CD4-positive, alpha-beta T cell (primary cell): ENCODE measurements at regions not wholly inside any gene's neighbourhood (a gene's known extent, or its start where the extent isn't known, plus 50 kb on each side); places are given as distances from the start of the nearest gene placed in this dataset.

Source experiments
- ATAC-seq: fragments of 200-7000 bp; cut with Tn5 transposase; one replicate; pipeline ENCODE4 v1.10.0; 2022; ENCODE audit warnings: mild to moderate bottlenecking; ENCODE audit not compliant: poor library complexity
- CTCF ChIA-PET: fragments of 350-600 bp; sonication (Branson Sonifier 250); formaldehyde crosslinking; loops from one replicate; lab custom pipeline; 2021; ENCODE audit warnings: antibody characterized with exemption, inconsistent platforms; lab: Charles Lee
- POLR2A ChIA-PET: fragments of 350-600 bp; sonication (Branson Sonifier 250); formaldehyde crosslinking; loops from one replicate; lab custom pipeline; 2021; ENCODE audit warnings: antibody characterized with exemption, inconsistent platforms; lab: Charles Lee
- DNase-seq, 14 experiments: peaks; one replicate each; pipeline ENCODE4 v3.0.0-alpha.2; 2013 to 2020; ENCODE audit warnings: mixed read lengths in 2 of 14
- H3K27ac ChIP-seq, 2 donors: one replicate each; pipeline versions ENCODE4 v1.5.1 to v1.7.0; 2013; ENCODE audit warnings: low read length in 2 of 2, low read depth in 1 of 2, mild to moderate bottlenecking in 1 of 2
- H3K27me3 ChIP-seq, 2 experiments: 1 replicate in 1 of 2; 2 replicates in 1 of 2; pipeline versions ENCODE4 v1.6.1 to v1.7.0; 2013; ENCODE audit warnings: low read length in 2 of 2, control low read depth in 1 of 2, mild to moderate bottlenecking in 1 of 2, moderate library complexity in 1 of 2; ENCODE audit not compliant: insufficient read depth in 2 of 2, control insufficient read depth in 1 of 2
- H3K36me3 ChIP-seq: one replicate; pipeline ENCODE4 v1.6.1; 2013; ENCODE audit warnings: low read length, control low read depth; ENCODE audit not compliant: insufficient read depth
- H3K4me1 ChIP-seq: one replicate; pipeline ENCODE4 v1.6.1; 2013; ENCODE audit warnings: low read length, control low read depth; ENCODE audit not compliant: insufficient read depth
- H3K4me3 ChIP-seq: one replicate; pipeline ENCODE4 v1.5.1; 2013; ENCODE audit warnings: mild to moderate bottlenecking, low read length, moderate library complexity
- H3K9me3 ChIP-seq, 2 experiments: 1 replicate in 1 of 2; 2 replicates in 1 of 2; pipeline versions ENCODE4 v1.6.1 to v1.7.0; 2013; ENCODE audit warnings: low read length in 2 of 2, mild to moderate bottlenecking in 2 of 2, control low read depth in 1 of 2, moderate library complexity in 1 of 2; ENCODE audit not compliant: control insufficient read depth in 1 of 2, insufficient read depth in 1 of 2
- H3K27ac Mint-ChIP-seq: one replicate; pipeline ENCODE4 v1.8.0; 2020; ENCODE audit warnings: mixed read lengths
- H3K27me3 Mint-ChIP-seq: one replicate; pipeline ENCODE4 v1.8.0; 2021; ENCODE audit warnings: mixed read lengths
- H3K36me3 Mint-ChIP-seq: one replicate; pipeline ENCODE4 v1.8.0; 2021; ENCODE audit warnings: low read depth, mixed read lengths
- H3K4me1 Mint-ChIP-seq: one replicate; pipeline ENCODE4 v1.8.0; 2021; ENCODE audit warnings: low read depth, mixed read lengths
- H3K4me3 Mint-ChIP-seq: one replicate; pipeline ENCODE4 v1.8.0; 2020; ENCODE audit warnings: mild to moderate bottlenecking, mixed read lengths
- H3K9me3 Mint-ChIP-seq: one replicate; pipeline ENCODE4 v1.8.0; 2020; ENCODE audit warnings: mixed read lengths
- intact Hi-C, 2 experiments: fragments of 100-400 bp; cut with DNase I in 1 of 2; cut with micrococcal nuclease in 1 of 2; formaldehyde crosslinking; loops; one replicate each; pipeline versions ENCODE4 v1.15.1 to v1.9.0; 2023 to 2025; cut with DNase I, micrococcal nuclease
- TF ChIP-seq, protein P1 (sequence below): fragments of 200-600 bp; IDR thresholded peaks from one replicate; pipeline ENCODE4 v1.8.0; 2022; ENCODE audit warnings: antibody characterized with exemption, mild to moderate bottlenecking

DNA sequence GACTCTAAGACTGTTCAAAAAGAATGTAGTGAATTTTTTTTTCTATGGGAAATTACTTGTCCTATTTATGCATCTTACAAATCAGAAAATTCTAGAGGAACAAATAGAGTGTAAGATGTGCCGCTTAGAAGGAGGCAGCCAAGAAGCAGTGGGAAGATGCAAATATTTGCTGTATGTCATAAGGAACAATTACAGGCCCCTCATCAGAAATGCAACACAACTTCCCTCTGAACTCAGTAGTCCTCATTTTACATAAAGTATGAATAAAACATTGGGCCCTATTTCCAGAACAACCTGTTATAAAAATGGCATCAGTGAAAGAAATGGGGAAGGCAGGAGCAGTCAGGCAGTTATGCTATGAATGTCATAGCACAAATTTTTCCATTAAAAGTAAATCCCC, 50.7 kb upstream of the SCG2 start:
- ATAC-seq (no peak), DNase-seq (no peak)
- H3K27me3 Mint-ChIP-seq = peaks cover 29% of the 10 kb centered on the region
- intact Hi-C loops = no loop called here
- Histone ChIP-seq H3K27me3 (peaks cover 5 to 9% of the 10 kb centered on the region in 2 experiments), H3K27ac (no peak overlapping the region), H3K4me1 (no peaks in the 10 kb centered on the region), H3K4me3 (no peak overlapping the region), H3K36me3 (no peaks in the 10 kb centered on the region), H3K9me3 (no peaks in the 10 kb centered on the region)
- H3K36me3 Mint-ChIP-seq = no peaks in the 10 kb centered on the region
- H3K4me3 Mint-ChIP-seq = no peak overlapping the region
- TF ChIP-seq, protein P1, sequence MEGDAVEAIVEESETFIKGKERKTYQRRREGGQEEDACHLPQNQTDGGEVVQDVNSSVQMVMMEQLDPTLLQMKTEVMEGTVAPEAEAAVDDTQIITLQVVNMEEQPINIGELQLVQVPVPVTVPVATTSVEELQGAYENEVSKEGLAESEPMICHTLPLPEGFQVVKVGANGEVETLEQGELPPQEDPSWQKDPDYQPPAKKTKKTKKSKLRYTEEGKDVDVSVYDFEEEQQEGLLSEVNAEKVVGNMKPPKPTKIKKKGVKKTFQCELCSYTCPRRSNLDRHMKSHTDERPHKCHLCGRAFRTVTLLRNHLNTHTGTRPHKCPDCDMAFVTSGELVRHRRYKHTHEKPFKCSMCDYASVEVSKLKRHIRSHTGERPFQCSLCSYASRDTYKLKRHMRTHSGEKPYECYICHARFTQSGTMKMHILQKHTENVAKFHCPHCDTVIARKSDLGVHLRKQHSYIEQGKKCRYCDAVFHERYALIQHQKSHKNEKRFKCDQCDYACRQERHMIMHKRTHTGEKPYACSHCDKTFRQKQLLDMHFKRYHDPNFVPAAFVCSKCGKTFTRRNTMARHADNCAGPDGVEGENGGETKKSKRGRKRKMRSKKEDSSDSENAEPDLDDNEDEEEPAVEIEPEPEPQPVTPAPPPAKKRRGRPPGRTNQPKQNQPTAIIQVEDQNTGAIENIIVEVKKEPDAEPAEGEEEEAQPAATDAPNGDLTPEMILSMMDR = no peak
- ChIA-PET POLR2A (no interaction called here), CTCF (no interaction called here)
- no peaks in the 10 kb centered on the region for H3K9me3 Mint-ChIP-seq
- no peaks in the 10 kb centered on the region for H3K4me1 Mint-ChIP-seq
- H3K27ac Mint-ChIP-seq = no peak overlapping the region

DNA sequence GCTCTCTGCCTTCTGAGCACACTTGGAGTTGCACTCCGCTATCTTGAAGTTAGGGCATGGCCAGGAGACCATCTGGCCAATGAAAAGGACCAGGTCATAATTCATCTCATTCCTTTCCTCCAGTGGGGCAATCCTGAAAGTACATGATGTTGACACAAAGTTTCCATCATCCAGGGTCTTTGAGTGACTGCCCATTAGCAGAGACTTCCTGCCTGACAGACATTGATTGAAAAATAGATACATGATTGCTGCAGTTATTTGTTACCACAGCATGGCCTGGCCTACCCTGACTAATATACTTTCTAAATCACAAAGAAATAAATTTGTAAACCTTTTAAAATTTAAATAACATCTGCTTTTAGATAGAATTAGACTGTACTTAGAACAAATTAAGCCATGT, 50.0 kb upstream of the SCG2 start:
- no peaks in the 10 kb centered on the region for H3K9me3 ChIP-seq
- H3K27me3 ChIP-seq = peaks cover 3 to 6% of the 10 kb centered on the region in 2 experiments
- H3K9me3 Mint-ChIP-seq = no peaks in the 10 kb centered on the region
- DNase-seq (no peak), ATAC-seq (no peak)
- H3K4me3 ChIP-seq = no peak overlapping the region
- POLR2A ChIA-PET = no interaction called here
- H3K36me3 Mint-ChIP-seq = no peaks in the 10 kb centered on the region
- H3K36me3 ChIP-seq = no peaks in the 10 kb centered on the region
- TF ChIP-seq, protein P1 = no peak
- intact Hi-C loops = no loop called here
- H3K27ac ChIP-seq = no peak overlapping the region
- H3K27ac Mint-ChIP-seq = no peak overlapping the region
- no peaks in the 10 kb centered on the region for H3K4me1 Mint-ChIP-seq
- H3K4me3 Mint-ChIP-seq = no peak overlapping the region
- CTCF ChIA-PET = no interaction called here
- peaks cover 26% of the 10 kb centered on the region for H3K27me3 Mint-ChIP-seq
- no peaks in the 10 kb centered on the region for H3K4me1 ChIP-seq
